GM23248 (cell line): ENCODE measurements at regions not wholly inside any gene's neighbourhood (a gene's known extent, or its start where the extent isn't known, plus 50 kb on each side); places are given as distances from the start of the nearest gene placed in this dataset.

ENCODE experiments used
- DNase-seq: peaks from one replicate; pipeline ENCODE4 v3.0.0-alpha.2; 2015
- H2AFZ ChIP-seq: fragments of 200-600 bp; sonication (generic); 2 replicates; pipeline ENCODE4 v1.6.1; 2016; ENCODE audit warnings: antibody characterized with exemption
- H3F3A ChIP-seq: fragments of 200-600 bp; sonication (generic); 2 replicates; pipeline ENCODE4 v1.6.1; 2016; ENCODE audit warnings: mild to moderate bottlenecking, antibody characterized with exemption, mixed run types; ENCODE audit not compliant: insufficient read depth
- H3K27ac ChIP-seq: fragments of 200-600 bp; sonication (generic); 2 replicates; pipeline ENCODE4 v1.5.1; 2016; ENCODE audit warnings: mild to moderate bottlenecking
- H3K27me3 ChIP-seq: fragments of 200-600 bp; sonication (generic); replicated peaks from 2 replicates; pipeline ENCODE4 v1.6.1; 2016; ENCODE audit warnings: mild to moderate bottlenecking; ENCODE audit not compliant: insufficient read depth
- H3K36me3 ChIP-seq: fragments of 200-600 bp; sonication (generic); 2 replicates; pipeline ENCODE4 v1.6.1; 2016; ENCODE audit warnings: low read depth, mild to moderate bottlenecking
- H3K4me1 ChIP-seq: fragments of 200-600 bp; sonication (generic); 2 replicates; pipeline ENCODE4 v1.6.1; 2016; ENCODE audit warnings: mild to moderate bottlenecking; ENCODE audit not compliant: insufficient read depth
- H3K4me2 ChIP-seq: fragments of 200-600 bp; sonication (generic); one replicate; pipeline ENCODE4 v1.6.1; 2016; ENCODE audit warnings: mild to moderate bottlenecking; ENCODE audit not compliant: unreplicated experiment
- H3K4me3 ChIP-seq: fragments of 200-600 bp; sonication (generic); 2 replicates; pipeline ENCODE4 v1.5.1; 2016; ENCODE audit warnings: mild to moderate bottlenecking
- H3K79me2 ChIP-seq: fragments of 200-600 bp; sonication (generic); 2 replicates; pipeline ENCODE4 v1.6.1; 2016; ENCODE audit warnings: mild to moderate bottlenecking; ENCODE audit not compliant: insufficient read depth
- H3K9ac ChIP-seq: fragments of 200-600 bp; sonication (generic); 2 replicates; pipeline ENCODE4 v1.6.1; 2016; ENCODE audit warnings: mild to moderate bottlenecking
- H3K9me2 ChIP-seq: fragments of 200-600 bp; sonication (generic); 2 replicates; pipeline ENCODE4 v1.6.1; 2016; ENCODE audit warnings: mixed run types, mild to moderate bottlenecking, moderate library complexity; ENCODE audit not compliant: insufficient read depth
- H3K9me3 ChIP-seq: fragments of 200-600 bp; sonication (generic); one replicate; pipeline ENCODE4 v1.6.1; 2017; ENCODE audit warnings: low read depth
- H4K20me1 ChIP-seq: fragments of 200-600 bp; sonication (generic); 2 replicates; pipeline ENCODE4 v1.6.0; 2016; ENCODE audit not compliant: insufficient read depth
- EZH2 ChIP-seq: fragments of 200-600 bp; sonication (generic); IDR thresholded peaks from 2 replicates; pipeline ENCODE4 v1.6.1; 2018; ENCODE audit warnings: antibody characterized with exemption, mild to moderate bottlenecking; ENCODE audit not compliant: insufficient read depth, poor library complexity, severe bottlenecking
- EZH2phosphoT487 ChIP-seq: fragments of 200-600 bp; sonication (generic); IDR thresholded peaks from 2 replicates; pipeline ENCODE4 v1.6.1; 2018; ENCODE audit warnings: antibody characterized with exemption, moderate library complexity, mild to moderate bottlenecking, low read depth; ENCODE audit not compliant: insufficient read depth
- WGBS, 2 experiments: methylation state at CpG; one replicate each; pipeline ENCODE4 v1.1.6; 2015 to 2017; ENCODE audit warnings: low lambda C conversion rate in 2 of 2, low coverage in 1 of 2; ENCODE audit errors: missing lambda C conversion rate in 2 of 2; 5-methylcytosine and 5-hydroxymethylcytosine counted together
- in situ Hi-C: fragments of 300-500 bp; cut with MboI; formaldehyde crosslinking; loops from 2 replicates; pipeline ENCODE4 v1.15.0; 2020

DNA sequence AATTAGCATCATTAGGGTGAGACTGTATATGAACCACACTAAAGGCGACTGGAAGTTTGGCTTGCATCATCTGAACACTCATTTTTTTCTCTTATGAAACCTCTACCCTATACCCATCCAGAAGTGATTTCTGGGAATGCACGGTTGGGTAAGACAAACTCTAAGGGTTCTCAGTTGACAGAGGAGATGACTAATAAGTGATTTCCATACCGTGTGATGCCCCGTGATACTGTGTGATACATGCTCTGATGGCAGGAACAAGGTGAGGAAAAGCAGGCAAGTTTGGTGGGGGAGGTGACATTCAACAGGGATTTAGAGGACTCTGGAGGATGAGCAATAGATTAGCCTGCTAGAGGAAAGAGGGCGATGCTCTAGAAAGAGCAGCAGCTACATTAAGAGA is 156.4 kb upstream of the CCL2 start:
- no peaks in the 10 kb centered on the region for H4K20me1 ChIP-seq
- no peaks in the 10 kb centered on the region for H3K36me3 ChIP-seq
- H3K79me2 ChIP-seq = no peaks in the 10 kb centered on the region
- no peak overlapping the region for H3K4me3 ChIP-seq
- H3K4me2 ChIP-seq = no peak overlapping the region
- peak; percentile 18 for DNase-seq
- no peaks in the 10 kb centered on the region; the same call in 1 of the 2 replicates for H3K9me2 ChIP-seq
- no peaks in the 10 kb centered on the region for H3F3A ChIP-seq
- no peaks in the 10 kb centered on the region for H3K4me1 ChIP-seq
- H3K9ac ChIP-seq = no peak overlapping the region
- H3K27ac ChIP-seq = no peak overlapping the region
- no peak overlapping the region for H2AFZ ChIP-seq
- H3K27me3 ChIP-seq = no peaks in the 10 kb centered on the region
- H3K9me3 ChIP-seq = no peaks in the 10 kb centered on the region
- in situ Hi-C loops = no loop called here
- TF ChIP-seq EZH2phosphoT487 (no peak), EZH2 (no peak)
- WGBS, 2 experiments = 20 to 21% methylated on average over 5 of the region's 5 CpGs

DNA sequence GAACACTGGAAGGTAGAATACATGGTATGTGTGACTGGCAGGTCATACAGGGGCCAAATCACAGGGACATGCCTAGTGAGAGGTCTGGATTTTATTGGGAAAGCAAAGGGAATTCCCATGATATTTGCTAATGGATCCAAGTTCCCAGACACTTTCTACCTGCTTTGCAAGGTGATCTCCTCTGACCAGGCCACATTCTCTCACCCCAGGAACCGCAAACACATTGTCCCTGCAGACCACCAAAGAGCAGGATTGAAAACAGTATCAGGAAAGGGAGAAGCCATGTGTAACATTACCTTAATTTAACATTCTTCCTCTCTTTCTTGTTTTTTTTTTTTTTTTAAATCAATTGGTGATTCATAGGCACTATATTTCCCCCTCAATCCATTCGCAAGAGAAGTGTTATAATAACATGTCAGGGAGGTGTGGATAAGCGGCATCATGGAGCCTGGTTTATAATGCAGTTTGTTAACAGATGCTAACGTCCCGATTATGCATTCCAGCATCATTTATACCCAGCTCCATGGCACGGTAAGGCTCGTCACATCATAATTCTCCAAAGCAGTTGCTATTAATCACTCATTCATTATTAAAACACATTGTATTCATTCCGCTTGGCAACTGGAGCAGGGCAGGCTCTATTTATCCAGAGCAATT is 155.1 kb upstream of the CCL2 start:
- H3K36me3 ChIP-seq = no peaks in the 10 kb centered on the region
- no peak overlapping the region for H3K4me2 ChIP-seq
- H2AFZ ChIP-seq = no peak overlapping the region
- H4K20me1 ChIP-seq = no peaks in the 10 kb centered on the region
- no peaks in the 10 kb centered on the region for H3K9me3 ChIP-seq
- H3F3A ChIP-seq = no peaks in the 10 kb centered on the region
- H3K9me2 ChIP-seq = no peaks in the 10 kb centered on the region; the same call in 1 of the 2 replicates
- no peaks in the 10 kb centered on the region for H3K27me3 ChIP-seq
- no peaks in the 10 kb centered on the region for H3K4me1 ChIP-seq
- no peak overlapping the region for H3K9ac ChIP-seq
- in situ Hi-C loops = no loop called here
- TF ChIP-seq EZH2phosphoT487 = no peak
- TF ChIP-seq EZH2 = no peak
- DNase-seq = no peak
- WGBS, 2 experiments = 18% methylated on average over 8 of the region's 8 CpGs
- no peak overlapping the region for H3K27ac ChIP-seq
- no peaks in the 10 kb centered on the region for H3K79me2 ChIP-seq
- H3K4me3 ChIP-seq = no peak overlapping the region

DNA sequence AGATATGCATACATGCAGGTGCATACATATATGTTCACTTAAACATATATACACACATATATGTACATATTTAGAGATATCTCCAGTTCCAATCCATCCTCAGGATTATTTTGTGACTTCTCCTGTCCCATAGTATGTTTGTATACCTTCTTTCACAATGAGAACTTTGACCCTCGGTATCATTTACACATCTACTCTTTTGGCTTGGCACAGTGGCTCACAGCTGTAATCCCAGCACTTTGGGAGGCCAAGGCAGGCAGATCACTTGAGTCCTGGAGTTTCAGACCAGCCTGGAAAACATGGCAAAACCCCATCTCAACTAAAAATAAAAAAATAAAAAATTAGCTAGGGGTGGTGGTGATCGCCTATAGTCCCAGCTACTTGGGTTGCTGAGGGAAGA is 148.1 kb upstream of the CCL2 start:
- no peak overlapping the region for H3K4me3 ChIP-seq
- H3K36me3 ChIP-seq = no peaks in the 10 kb centered on the region
- H3K9me2 ChIP-seq = no peaks in the 10 kb centered on the region
- H3K9me3 ChIP-seq = no peaks in the 10 kb centered on the region
- TF ChIP-seq EZH2phosphoT487 (no peak), EZH2 (no peak)
- 24 to 34% methylated on average over 2 of the region's 2 CpGs for WGBS, 2 experiments
- no peak overlapping the region for H3K27ac ChIP-seq
- no peaks in the 10 kb centered on the region for H3K79me2 ChIP-seq
- in situ Hi-C loops = no loop called here
- H3K9ac ChIP-seq = no peak overlapping the region
- peaks cover 4% of the 10 kb centered on the region; the same call in 1 of the 2 replicates for H3K27me3 ChIP-seq
- no peaks in the 10 kb centered on the region for H3K4me1 ChIP-seq
- DNase-seq = no peak
- H3K4me2 ChIP-seq = no peak overlapping the region
- H3F3A ChIP-seq = no peaks in the 10 kb centered on the region
- H2AFZ ChIP-seq = no peak overlapping the region
- no peaks in the 10 kb centered on the region for H4K20me1 ChIP-seq

DNA sequence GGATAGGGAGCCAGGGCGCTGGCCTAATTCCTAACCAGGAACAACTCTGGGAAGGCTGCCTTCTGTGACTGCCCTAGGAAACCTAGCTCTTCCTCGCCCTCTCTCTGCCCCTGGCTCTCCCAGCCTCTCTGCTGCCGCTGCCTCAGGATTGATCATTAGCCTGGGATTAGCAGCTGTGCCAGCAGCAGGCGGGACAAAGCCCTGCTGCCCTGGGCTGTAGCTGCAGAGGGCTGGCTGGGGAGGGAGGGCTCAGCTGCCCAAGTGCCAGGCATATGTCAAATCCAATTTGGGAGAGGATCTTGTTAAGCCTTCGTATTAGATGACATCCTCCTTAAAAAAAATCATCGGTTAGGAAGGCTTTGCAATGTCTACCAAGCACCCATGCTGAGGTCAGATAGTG is 144.8 kb upstream of the CCL2 start:
- H2AFZ ChIP-seq = no peak overlapping the region
- H3K27me3 ChIP-seq = peaks cover 4% of the 10 kb centered on the region
- no peaks in the 10 kb centered on the region for H4K20me1 ChIP-seq
- no peak overlapping the region for H3K9ac ChIP-seq
- in situ Hi-C loops = no loop called here
- DNase-seq = no peak
- H3K36me3 ChIP-seq = no peaks in the 10 kb centered on the region
- H3K79me2 ChIP-seq = no peaks in the 10 kb centered on the region
- no peak overlapping the region for H3K4me3 ChIP-seq
- H3K27ac ChIP-seq = no peak overlapping the region
- 18 to 32% methylated on average over 6 of the region's 6 CpGs for WGBS, 2 experiments
- TF ChIP-seq EZH2phosphoT487 (no peak), EZH2 (no peak)
- H3K9me3 ChIP-seq = no peaks in the 10 kb centered on the region
- H3K4me2 ChIP-seq = no peak overlapping the region
- H3F3A ChIP-seq = no peaks in the 10 kb centered on the region
- H3K4me1 ChIP-seq = no peaks in the 10 kb centered on the region
- no peaks in the 10 kb centered on the region for H3K9me2 ChIP-seq
